ENCODE measurements at regions not wholly inside any gene's neighbourhood (a gene's known extent, or its start where the extent isn't known, plus 50 kb on each side); places are given as distances from the start of the nearest gene placed in this dataset.
A peak's percentile ranks its signal among the peaks of the same experiment; 100 is the strongest.

DNA sequence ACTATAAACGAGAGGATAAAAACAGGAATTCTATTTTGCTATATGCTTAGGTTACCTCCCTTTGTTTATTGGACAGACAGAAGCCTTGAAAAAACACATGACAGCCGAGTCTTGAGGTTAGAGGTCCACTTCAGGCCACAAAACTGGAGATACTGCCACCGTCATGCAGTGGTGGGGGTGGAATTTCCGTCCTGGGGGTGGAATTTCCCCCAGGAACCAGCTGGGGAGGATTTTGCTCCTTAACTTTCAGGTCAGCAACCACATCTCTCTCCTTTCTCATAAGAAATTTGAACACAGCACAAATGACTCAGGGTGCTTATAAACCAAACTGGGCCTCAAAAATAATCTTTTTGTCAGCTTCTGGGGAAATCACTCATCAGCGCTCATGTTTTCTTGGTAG lies 545.8 kb upstream of the ADAMTS9 start:
- H3K4me3 ChIP-seq (ENCODE audit: low read length): no peak overlapping the region
- TF ChIP-seq, protein P1, sequence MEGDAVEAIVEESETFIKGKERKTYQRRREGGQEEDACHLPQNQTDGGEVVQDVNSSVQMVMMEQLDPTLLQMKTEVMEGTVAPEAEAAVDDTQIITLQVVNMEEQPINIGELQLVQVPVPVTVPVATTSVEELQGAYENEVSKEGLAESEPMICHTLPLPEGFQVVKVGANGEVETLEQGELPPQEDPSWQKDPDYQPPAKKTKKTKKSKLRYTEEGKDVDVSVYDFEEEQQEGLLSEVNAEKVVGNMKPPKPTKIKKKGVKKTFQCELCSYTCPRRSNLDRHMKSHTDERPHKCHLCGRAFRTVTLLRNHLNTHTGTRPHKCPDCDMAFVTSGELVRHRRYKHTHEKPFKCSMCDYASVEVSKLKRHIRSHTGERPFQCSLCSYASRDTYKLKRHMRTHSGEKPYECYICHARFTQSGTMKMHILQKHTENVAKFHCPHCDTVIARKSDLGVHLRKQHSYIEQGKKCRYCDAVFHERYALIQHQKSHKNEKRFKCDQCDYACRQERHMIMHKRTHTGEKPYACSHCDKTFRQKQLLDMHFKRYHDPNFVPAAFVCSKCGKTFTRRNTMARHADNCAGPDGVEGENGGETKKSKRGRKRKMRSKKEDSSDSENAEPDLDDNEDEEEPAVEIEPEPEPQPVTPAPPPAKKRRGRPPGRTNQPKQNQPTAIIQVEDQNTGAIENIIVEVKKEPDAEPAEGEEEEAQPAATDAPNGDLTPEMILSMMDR (conservative IDR thresholded peaks at IDR 0.05; ENCODE audit: low read length): no peak
- no peak for DNase-seq (ENCODE audit: low read depth)

DNA sequence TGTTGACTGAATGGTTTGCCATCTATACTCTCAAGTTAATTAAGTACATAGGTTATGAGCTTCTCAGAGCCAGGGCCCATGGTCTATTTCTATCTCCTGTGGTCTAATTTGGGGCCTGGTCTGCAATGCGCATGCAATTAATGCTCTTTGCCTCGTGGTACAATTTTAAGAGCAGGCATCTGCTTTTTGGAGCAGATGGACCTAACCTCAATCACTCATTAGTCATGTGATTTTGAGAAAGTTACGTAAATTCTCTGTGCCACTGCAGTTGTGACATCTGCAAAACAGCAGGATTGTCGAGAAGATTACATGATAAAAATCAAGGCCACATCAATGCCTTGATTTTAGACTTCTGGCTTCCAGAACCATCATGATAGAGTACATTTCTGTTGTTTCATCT lies 543.7 kb upstream of the ADAMTS9 start:
- no peak overlapping the region for H3K4me3 ChIP-seq (ENCODE audit: low read length)
- TF ChIP-seq, protein P1 (conservative IDR thresholded peaks at IDR 0.05; ENCODE audit: low read length): no peak
- peak; percentile 5 for DNase-seq (ENCODE audit: low read depth)

DNA sequence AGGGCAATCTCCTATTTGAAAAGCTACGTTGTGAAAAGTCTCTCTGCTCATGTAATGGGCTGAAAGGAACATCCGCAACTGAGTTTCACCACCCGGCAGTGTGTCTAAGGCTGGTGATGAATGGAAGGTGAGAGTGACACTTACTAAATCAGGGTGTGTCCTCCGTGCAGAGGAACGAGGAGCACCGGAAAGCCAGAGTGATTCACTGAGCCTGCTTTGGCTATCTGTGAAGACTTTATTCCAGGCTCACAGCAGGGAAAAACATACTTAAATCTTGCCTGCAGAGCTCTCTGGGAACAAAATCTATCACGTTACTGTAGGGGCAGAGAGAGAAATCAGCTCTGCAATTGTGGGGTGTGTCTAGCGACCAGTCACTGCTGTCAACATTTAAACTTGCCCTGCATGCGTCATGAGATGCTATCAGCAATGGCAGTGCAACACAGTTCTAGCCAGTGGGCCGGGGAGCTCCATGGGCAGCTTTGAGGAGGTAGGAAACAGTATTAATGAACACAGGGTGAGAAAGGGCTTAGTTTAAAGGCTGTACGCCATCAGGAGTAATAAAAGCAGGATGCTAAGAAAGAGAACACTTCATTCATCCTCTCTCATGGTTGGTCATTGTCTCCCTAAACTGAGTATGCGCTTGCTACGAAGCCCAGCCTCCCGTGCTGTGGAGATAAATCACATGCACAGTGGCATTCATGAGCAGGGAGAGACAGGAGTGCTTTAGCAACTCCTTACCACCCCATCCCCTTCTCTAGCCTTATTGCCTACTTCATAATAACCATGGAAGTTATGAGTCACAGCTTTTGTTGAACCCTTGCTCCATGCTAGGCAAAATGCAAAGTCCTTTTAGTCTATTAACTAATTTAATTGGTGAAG lies 542.7 kb upstream of the ADAMTS9 start:
- H3K4me3 ChIP-seq (ENCODE audit: low read length): no peak overlapping the region
- DNase-seq (ENCODE audit: low read depth): no peak
- TF ChIP-seq, protein P1 (conservative IDR thresholded peaks at IDR 0.05; ENCODE audit: low read length): no peak

DNA sequence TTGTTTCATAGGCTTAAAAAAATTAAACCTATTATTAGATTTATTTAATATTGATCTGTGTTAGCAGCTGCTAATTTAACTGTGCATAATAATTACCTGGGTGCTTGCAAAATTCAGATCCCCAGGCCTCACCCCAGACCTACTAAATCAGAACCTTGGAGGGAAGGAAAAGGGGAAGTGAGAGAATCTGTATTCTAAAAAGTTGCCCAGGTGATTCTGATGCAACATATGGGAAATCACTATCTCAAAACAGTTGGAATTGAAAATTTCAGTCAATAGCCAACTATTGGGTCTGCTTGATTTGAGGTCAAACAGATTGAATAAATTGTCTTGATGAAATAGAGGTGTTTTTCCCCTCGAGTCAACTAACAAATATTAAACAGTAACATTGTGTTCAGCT lies 538.5 kb upstream of the ADAMTS9 start:
- DNase-seq (ENCODE audit: low read depth): no peak
- no peak overlapping the region for H3K4me3 ChIP-seq (ENCODE audit: low read length)
- TF ChIP-seq, protein P1 (conservative IDR thresholded peaks at IDR 0.05; ENCODE audit: low read length): no peak

DNA sequence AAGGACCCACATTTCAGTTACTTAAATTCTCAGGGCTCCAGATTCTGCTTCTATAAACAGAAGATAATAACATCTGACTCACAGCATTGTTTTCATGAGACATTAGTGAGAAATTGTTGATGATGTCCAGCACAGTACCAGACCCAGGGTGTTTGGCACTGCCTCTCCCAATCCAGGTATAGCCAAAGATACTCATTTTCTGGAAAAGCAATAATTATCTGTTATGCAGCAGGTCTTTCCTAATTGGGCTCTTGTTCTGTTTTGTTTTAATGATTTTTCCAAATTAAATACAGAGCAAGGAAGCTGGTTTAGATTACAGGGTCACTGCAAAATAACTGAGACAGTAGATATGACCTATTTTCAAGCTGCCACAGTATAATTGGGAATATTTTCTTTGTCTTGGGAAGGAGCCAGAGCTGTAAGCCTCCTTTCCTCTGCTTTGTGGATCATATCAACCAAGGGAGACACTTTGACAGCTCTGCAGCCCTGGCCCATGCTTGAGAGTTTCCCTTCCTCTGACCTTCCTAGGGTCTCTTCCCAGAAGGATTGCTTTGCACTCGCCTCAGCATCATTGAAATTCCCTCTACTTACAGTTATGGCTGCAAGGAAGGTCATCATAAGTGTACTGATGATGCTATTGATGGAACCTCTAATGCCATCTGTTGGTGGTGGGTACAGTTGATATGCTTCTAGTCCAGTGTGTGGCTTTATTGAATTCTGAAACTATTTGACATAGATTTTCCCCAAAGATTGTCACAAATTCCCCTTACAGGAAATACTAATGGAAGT lies 522.4 kb upstream of the ADAMTS9 start:
- TF ChIP-seq, protein P1 (conservative IDR thresholded peaks at IDR 0.05; ENCODE audit: low read length): no peak
- no peak for DNase-seq (ENCODE audit: low read depth)
- no peak overlapping the region for H3K4me3 ChIP-seq (ENCODE audit: low read length)

DNA sequence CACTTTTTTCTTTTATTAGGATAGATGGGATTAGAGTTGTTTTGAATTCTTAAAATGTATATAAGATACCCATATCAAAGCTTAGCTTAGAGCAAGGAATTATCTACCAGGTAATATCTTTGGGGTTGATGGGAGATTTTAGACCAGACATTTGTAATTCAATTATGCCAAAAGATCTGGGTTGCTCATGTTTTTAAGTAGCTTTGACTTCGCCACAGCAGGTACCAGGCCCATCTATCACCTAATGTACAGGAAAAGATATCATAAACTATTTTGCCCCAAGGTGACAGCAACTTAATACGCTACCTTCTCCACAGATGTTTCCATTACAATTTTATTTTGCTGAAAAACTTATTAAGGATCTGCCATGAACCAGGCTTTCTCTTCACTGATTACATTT lies 514.6 kb upstream of the ADAMTS9 start:
- TF ChIP-seq, protein P1 (conservative IDR thresholded peaks at IDR 0.05; ENCODE audit: low read length): no peak
- no peak overlapping the region for H3K4me3 ChIP-seq (ENCODE audit: low read length)
- no peak for DNase-seq (ENCODE audit: low read depth)

Data from AG10803 (cell line).